Effector CD4-positive, alpha-beta T cell (primary cell): ENCODE measurements at regions not wholly inside any gene's neighbourhood (a gene's known extent, or its start where the extent isn't known, plus 50 kb on each side); places are given as distances from the start of the nearest gene placed in this dataset.

Experiments used
- DNase-seq: peaks from one replicate; pipeline ENCODE4 v3.0.0-alpha.2; 2020

GRCh38 chr14:76551906-76552305 is 176.0 kb downstream of the ESRRB start:
- no peak for DNase-seq

- no peak for DNase-seq
Measured at GRCh38 chr14:76564471-76565422, 188.8 kb downstream of the ESRRB start.

GRCh38 chr14:76566439-76566838 is 190.5 kb downstream of the ESRRB start:
- DNase-seq: no peak

- no peak for DNase-seq
Measured at GRCh38 chr14:76574416-76575095, 186.7 kb upstream of the VASH1 start.

GRCh38 chr14:76575108-76575507 is 186.2 kb upstream of the VASH1 start:
- no peak for DNase-seq

GRCh38 chr14:76576047-76576741 is 185.1 kb upstream of the VASH1 start:
- no peak for DNase-seq

- DNase-seq: no peak
Measured at GRCh38 chr14:76577090-76577489, 184.2 kb upstream of the VASH1 start.

GRCh38 chr14:76577837-76578236 is 183.4 kb upstream of the VASH1 start:
- DNase-seq: no peak

- DNase-seq: no peak
Measured at GRCh38 chr14:76580399-76580798, 180.9 kb upstream of the VASH1 start.

- no peak for DNase-seq
Measured at GRCh38 chr14:76580967-76581366, 180.3 kb upstream of the VASH1 start.

- no peak for DNase-seq
Measured at GRCh38 chr14:76581592-76581991, 179.7 kb upstream of the VASH1 start.

GRCh38 chr14:76582447-76582846 is 178.8 kb upstream of the VASH1 start:
- no peak for DNase-seq

- DNase-seq: no peak
Measured at GRCh38 chr14:76583174-76583573, 178.1 kb upstream of the VASH1 start.

- no peak for DNase-seq
Measured at GRCh38 chr14:76583805-76584204, 177.5 kb upstream of the VASH1 start.

- DNase-seq: no peak
Measured at GRCh38 chr14:76584271-76584702, 177.0 kb upstream of the VASH1 start.

- no peak for DNase-seq
Measured at GRCh38 chr14:76585616-76586015, 175.7 kb upstream of the VASH1 start.

GRCh38 chr14:76589246-76589645 is 172.0 kb upstream of the VASH1 start:
- DNase-seq: no peak

- DNase-seq: no peak
Measured at GRCh38 chr14:76591266-76591665, 170.0 kb upstream of the VASH1 start.

GRCh38 chr14:76595266-76595665 is 166.0 kb upstream of the VASH1 start:
- no peak for DNase-seq

GRCh38 chr14:76597387-76597786 is 163.9 kb upstream of the VASH1 start:
- no peak for DNase-seq

GRCh38 chr14:76599141-76599540 is 162.1 kb upstream of the VASH1 start:
- no peak for DNase-seq

GRCh38 chr14:76599559-76600287 is 161.5 kb upstream of the VASH1 start:
- DNase-seq: no peak

GRCh38 chr14:76603713-76604112 is 157.6 kb upstream of the VASH1 start:
- no peak for DNase-seq
